GM21786 (cell line): ENCODE measurements at regions not wholly inside any gene's neighbourhood (a gene's known extent, or its start where the extent isn't known, plus 50 kb on each side); places are given as distances from the start of the nearest gene placed in this dataset.
A peak's percentile ranks its signal among the peaks of the same experiment; 100 is the strongest.
"Not testable (repeated sequence)": the region's sequence is repeated elsewhere in the genome, so short reads cannot be mapped to it uniquely, and the experiment has no call there.

Experiments
- ATAC-seq: cut with Tn5 transposase; IDR thresholded peaks from one replicate; pipeline ENCODE4 v1.9.1; 2021; ENCODE audit not compliant: unreplicated experiment

GRCh38 chr1:60290393-60290792 lies 216.8 kb upstream of the C1orf87 start:
- no peak for ATAC-seq

DNA sequence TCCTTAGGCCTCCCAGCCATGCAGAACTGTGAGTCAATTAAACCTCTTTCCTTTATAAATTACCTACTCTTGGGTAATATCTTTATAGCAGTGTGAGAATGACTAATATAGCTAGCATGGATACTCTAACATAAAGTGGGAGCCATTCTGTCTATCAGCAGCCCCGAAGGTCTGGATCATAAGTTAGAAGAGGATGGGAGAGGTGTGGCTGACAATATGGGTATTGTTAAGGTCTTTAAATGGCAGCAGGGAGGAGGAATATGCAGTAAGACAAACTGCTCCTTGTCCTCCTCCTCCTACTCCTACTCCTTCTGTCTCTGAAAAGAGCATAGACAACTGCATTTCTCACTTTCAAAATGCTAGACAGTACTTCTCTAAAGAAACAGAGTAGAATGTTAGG lies 214.0 kb upstream of the C1orf87 start:
- no peak for ATAC-seq

GRCh38 chr1:60283690-60284089 lies 210.1 kb upstream of the C1orf87 start:
- no peak for ATAC-seq

DNA sequence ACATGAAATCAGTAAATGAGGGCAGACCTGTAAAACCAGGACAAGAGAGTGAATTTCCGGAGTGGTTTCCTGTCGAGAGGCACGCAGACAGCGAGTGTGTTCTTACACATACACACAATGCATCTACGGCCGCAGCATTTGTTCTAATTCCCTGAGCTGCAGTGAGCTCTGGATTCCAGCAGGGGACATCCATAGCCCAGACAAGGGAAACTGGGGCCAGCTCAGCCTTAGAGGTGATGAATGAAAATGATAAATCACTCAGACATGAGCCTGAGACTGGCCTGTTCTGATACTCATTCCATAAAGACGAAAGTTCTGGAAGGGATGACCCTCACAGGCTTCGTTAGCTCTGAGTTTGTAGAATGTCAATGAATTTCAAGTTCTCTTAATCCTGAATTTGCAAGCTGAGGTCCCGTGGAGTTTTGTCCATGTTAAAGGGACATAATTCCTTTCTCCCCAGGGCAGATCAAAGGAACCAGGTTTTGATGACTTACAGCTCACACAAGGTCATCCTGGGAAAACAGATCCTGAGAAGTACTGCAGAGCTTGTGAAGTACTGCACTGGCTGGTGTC lies 207.9 kb upstream of the C1orf87 start:
- peak; percentile 92 for ATAC-seq

DNA sequence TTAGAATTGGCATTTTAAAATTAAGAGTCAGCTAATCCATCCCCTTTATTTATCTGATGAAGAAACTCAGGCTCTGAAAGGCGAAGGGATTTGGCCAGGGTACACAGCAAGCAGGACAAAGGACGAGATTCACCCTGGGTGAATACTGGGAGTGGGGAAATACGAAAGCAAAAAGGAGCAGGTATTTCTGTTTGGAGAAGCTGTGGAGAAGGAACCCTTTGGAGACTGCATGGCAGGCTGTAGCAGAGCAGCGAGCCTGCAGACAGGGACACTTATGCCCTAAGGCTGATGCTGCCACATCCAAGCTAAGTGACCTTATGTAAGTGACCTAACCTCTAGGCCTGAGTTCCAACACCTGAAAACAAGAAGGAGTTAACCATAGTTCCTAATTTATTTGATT lies 207.2 kb upstream of the C1orf87 start:
- no peak for ATAC-seq

- no peak for ATAC-seq
Observed at GRCh38 chr1:60280256-60280655, 206.7 kb upstream of the C1orf87 start.

- ATAC-seq, result no peak
Observed at GRCh38 chr1:60279798-60280197, 206.2 kb upstream of the C1orf87 start.

GRCh38 chr1:60277269-60277668 lies 203.7 kb upstream of the C1orf87 start:
- ATAC-seq, result no peak

GRCh38 chr1:60274422-60275290 lies 201.1 kb upstream of the C1orf87 start:
- no peak for ATAC-seq

DNA sequence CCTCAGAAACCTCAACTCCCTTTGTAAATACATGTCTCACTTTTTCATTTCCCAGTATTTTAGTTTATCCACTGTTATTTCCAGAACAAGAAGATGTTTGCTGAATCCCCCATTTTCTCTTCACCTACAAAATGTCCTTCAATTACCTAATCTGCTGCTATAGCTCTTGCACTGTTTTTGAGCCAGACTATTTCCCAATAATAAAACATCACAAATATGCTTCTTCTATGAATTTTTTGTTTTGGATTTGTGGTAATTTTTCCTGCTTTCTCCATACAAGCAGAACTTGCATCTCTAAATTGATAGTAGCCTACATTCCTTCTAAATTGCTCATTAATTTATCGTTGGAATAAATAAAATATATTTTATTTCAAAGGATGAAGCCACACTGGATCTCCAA lies 199.6 kb upstream of the C1orf87 start:
- ATAC-seq, result no peak

DNA sequence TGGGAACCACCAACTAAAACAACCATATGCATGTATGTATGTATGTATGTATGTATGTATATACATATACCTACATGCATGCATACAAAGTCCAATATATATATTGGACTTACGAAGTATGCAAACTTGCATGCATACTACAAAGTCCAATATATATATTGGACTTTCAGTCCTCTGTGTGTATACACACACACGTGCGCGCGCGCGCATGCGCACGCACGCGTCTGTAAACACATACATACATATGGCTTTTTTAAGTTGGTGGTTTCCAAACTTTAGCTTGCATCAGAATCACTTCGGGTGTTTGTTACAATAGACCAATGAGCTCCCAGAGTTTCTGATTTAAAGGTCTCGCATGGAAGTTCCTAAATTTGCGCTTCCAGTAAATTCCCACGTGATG lies 197.5 kb upstream of the C1orf87 start:
- ATAC-seq, result no peak

GRCh38 chr1:60268451-60268850 lies 194.9 kb upstream of the C1orf87 start:
- no peak for ATAC-seq

DNA sequence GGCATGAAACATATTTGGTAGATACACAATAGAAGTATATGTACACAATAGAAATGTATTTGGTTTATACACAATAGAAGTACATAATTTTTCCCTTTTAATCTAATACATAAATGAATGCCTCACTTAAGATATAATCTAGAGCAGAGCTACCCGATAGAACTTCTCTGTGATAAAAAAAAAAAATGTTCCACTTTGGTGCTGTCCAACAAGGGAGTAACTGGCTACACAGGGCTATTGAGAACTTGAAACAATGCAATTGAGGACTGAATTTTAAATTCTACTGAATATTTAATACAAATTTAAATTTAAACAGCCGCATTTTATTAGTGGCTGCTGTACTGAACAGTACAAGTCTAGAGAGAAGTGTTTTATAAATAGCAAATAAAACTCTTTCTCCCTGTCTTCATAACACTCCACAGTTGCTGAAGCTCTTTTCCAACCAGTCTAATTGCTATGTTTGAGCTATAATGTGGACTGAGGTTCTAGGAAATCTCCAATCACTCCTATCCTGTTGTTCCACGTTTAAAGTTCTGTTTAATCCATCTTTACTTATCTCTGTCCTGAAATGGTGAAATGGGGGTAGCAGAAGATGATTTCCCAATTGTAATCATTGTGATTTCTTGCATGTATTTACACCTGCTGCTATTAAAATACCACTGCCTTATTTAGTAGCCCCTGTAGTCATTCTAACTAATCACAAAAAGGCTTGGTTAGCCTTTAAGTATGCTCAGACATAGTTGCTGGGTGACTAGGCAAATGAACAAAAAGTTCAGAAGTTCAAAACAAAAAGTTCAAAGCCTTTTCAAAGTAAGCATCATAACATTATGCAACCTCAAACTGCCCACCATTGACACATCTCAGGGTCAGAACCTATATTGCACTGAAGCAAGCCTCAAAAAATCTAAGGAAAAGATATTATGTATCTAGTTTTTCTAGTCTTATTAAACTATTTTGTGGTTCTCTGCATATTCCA lies 192.3 kb upstream of the C1orf87 start:
- no peak for ATAC-seq

GRCh38 chr1:60262701-60263100 lies 189.1 kb upstream of the C1orf87 start:
- no peak for ATAC-seq

- no peak for ATAC-seq
Observed at GRCh38 chr1:60257531-60257930, 184.0 kb upstream of the C1orf87 start.

- ATAC-seq, result no peak
Observed at GRCh38 chr1:60255565-60255964, 182.0 kb upstream of the C1orf87 start.

- ATAC-seq, result no peak
Observed at GRCh38 chr1:60251426-60251825, 177.9 kb upstream of the C1orf87 start.

GRCh38 chr1:60247467-60247866 lies 173.9 kb upstream of the C1orf87 start:
- ATAC-seq, result not testable (repeated sequence)

- ATAC-seq, result no peak
Observed at GRCh38 chr1:60245324-60245723, 171.8 kb upstream of the C1orf87 start.

- ATAC-seq, result no peak
Observed at GRCh38 chr1:60244906-60245305, 171.3 kb upstream of the C1orf87 start.

- ATAC-seq, result no peak
Observed at GRCh38 chr1:60235275-60235674, 161.7 kb upstream of the C1orf87 start.
